ENCODE measurements at regions not wholly inside any gene's neighbourhood (a gene's known extent, or its start where the extent isn't known, plus 50 kb on each side); places are given as distances from the start of the nearest gene placed in this dataset.

GRCh38 chr12:81992461-81992860, 233.3 kb upstream of the PPFIA2 start:
- no peak for DNase-seq (ENCODE audit: low spot score)
- Histone ChIP-seq H3K4me3 (ENCODE audit: low read depth in 1 of 3, low read length in 3 of 3) (no peak overlapping the region), H3K27ac (ENCODE audit: low read depth in 1 of 2, low read length in 2 of 2) (no peak overlapping the region), H3K4me1 (ENCODE audit: control insufficient read depth in 4 of 4, insufficient read depth in 4 of 4, low read length in 3 of 4) (no peaks in the 10 kb centered on the region), H3K9ac (ENCODE audit: low read depth in 1 of 2, low read length in 2 of 2) (no peak overlapping the region), H3K27me3 (ENCODE audit: control insufficient read depth in 4 of 4, insufficient read depth in 4 of 4, low read length in 3 of 4) (no peaks in the 10 kb centered on the region), H3K9me3 (ENCODE audit: control insufficient read depth in 4 of 4, low read length in 3 of 4) (no peaks in the 10 kb centered on the region), H3K36me3 (ENCODE audit: control insufficient read depth in 4 of 4, insufficient read depth in 3 of 4, low read depth in 1 of 4, low read length in 3 of 4) (no peaks in the 10 kb centered on the region)
- TF ChIP-seq HNF4G (IDR thresholded peaks at IDR 0.05) (no peak), RAD21 (IDR thresholded peaks at IDR 0.05) (peak; percentile 47 to 60), HNF4A (conservative IDR thresholded peaks at IDR 0.05) (no peak), SP1 (IDR thresholded peaks at IDR 0.05) (no peak), RXRA (IDR thresholded peaks at IDR 0.05) (no peak), FOXA2 (IDR thresholded peaks at IDR 0.05) (no peak), GABPA (IDR thresholded peaks at IDR 0.05 in 1 of 2, conservative IDR thresholded peaks at IDR 0.05 in 1 of 2) (no peak)
- TF ChIP-seq, protein P1, sequence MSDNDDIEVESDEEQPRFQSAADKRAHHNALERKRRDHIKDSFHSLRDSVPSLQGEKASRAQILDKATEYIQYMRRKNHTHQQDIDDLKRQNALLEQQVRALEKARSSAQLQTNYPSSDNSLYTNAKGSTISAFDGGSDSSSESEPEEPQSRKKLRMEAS (IDR thresholded peaks at IDR 0.05) = no peak
- TF ChIP-seq, protein P2, sequence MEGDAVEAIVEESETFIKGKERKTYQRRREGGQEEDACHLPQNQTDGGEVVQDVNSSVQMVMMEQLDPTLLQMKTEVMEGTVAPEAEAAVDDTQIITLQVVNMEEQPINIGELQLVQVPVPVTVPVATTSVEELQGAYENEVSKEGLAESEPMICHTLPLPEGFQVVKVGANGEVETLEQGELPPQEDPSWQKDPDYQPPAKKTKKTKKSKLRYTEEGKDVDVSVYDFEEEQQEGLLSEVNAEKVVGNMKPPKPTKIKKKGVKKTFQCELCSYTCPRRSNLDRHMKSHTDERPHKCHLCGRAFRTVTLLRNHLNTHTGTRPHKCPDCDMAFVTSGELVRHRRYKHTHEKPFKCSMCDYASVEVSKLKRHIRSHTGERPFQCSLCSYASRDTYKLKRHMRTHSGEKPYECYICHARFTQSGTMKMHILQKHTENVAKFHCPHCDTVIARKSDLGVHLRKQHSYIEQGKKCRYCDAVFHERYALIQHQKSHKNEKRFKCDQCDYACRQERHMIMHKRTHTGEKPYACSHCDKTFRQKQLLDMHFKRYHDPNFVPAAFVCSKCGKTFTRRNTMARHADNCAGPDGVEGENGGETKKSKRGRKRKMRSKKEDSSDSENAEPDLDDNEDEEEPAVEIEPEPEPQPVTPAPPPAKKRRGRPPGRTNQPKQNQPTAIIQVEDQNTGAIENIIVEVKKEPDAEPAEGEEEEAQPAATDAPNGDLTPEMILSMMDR (IDR thresholded peaks at IDR 0.05; ENCODE audit: low read depth, low read length, missing input control) = peak; percentile 13
- TF ChIP-seq, protein P3, sequence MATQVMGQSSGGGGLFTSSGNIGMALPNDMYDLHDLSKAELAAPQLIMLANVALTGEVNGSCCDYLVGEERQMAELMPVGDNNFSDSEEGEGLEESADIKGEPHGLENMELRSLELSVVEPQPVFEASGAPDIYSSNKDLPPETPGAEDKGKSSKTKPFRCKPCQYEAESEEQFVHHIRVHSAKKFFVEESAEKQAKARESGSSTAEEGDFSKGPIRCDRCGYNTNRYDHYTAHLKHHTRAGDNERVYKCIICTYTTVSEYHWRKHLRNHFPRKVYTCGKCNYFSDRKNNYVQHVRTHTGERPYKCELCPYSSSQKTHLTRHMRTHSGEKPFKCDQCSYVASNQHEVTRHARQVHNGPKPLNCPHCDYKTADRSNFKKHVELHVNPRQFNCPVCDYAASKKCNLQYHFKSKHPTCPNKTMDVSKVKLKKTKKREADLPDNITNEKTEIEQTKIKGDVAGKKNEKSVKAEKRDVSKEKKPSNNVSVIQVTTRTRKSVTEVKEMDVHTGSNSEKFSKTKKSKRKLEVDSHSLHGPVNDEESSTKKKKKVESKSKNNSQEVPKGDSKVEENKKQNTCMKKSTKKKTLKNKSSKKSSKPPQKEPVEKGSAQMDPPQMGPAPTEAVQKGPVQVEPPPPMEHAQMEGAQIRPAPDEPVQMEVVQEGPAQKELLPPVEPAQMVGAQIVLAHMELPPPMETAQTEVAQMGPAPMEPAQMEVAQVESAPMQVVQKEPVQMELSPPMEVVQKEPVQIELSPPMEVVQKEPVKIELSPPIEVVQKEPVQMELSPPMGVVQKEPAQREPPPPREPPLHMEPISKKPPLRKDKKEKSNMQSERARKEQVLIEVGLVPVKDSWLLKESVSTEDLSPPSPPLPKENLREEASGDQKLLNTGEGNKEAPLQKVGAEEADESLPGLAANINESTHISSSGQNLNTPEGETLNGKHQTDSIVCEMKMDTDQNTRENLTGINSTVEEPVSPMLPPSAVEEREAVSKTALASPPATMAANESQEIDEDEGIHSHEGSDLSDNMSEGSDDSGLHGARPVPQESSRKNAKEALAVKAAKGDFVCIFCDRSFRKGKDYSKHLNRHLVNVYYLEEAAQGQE (IDR thresholded peaks at IDR 0.05) = no peak
- TF ChIP-seq, protein P4, sequence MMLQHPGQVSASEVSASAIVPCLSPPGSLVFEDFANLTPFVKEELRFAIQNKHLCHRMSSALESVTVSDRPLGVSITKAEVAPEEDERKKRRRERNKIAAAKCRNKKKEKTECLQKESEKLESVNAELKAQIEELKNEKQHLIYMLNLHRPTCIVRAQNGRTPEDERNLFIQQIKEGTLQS (IDR thresholded peaks at IDR 0.05) = no peak
- 28% methylated on average over 2 of the region's 2 CpGs for WGBS

DNA sequence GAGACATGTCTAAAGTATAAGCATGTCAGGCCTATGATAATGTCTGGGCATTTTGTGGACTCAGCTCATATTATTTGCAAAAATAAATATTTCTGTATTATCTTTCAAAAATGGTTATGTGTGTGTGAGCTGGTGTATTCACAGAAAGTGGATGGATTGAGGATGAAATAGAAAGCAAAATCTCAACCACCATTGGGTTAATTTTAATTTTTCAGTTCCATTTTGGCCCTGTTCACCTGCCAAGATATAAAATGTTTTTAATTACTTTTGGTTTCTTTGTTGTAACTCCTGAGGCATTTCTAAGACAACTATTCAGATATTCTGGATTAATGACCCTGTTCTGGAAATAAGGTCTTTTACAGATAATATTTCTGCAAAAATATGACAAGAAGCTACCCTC, 232.7 kb upstream of the PPFIA2 start:
- Histone ChIP-seq H3K9ac (ENCODE audit: low read depth in 1 of 2, low read length in 2 of 2) (no peak overlapping the region), H3K27ac (ENCODE audit: low read depth in 1 of 2, low read length in 2 of 2) (no peak overlapping the region), H3K9me3 (ENCODE audit: control insufficient read depth in 4 of 4, low read length in 3 of 4) (no peaks in the 10 kb centered on the region), H3K36me3 (ENCODE audit: control insufficient read depth in 4 of 4, insufficient read depth in 3 of 4, low read depth in 1 of 4, low read length in 3 of 4) (no peaks in the 10 kb centered on the region), H3K4me1 (ENCODE audit: control insufficient read depth in 4 of 4, insufficient read depth in 4 of 4, low read length in 3 of 4) (no peaks in the 10 kb centered on the region), H3K27me3 (ENCODE audit: control insufficient read depth in 4 of 4, insufficient read depth in 4 of 4, low read length in 3 of 4) (no peaks in the 10 kb centered on the region), H3K4me3 (ENCODE audit: low read depth in 1 of 3, low read length in 3 of 3) (no peak overlapping the region)
- DNase-seq (ENCODE audit: low spot score) = no peak
- TF ChIP-seq, protein P2 (IDR thresholded peaks at IDR 0.05; ENCODE audit: low read depth, low read length, missing input control) = no peak
- TF ChIP-seq NR2F2 (IDR thresholded peaks at IDR 0.05) (no peak), EGR1 (IDR thresholded peaks at IDR 0.05; ENCODE audit: low read depth in 2 of 2) (no peak), HNF4G (IDR thresholded peaks at IDR 0.05) (no peak), TAF1 (conservative IDR thresholded peaks at IDR 0.05) (no peak)
